Neural cell (in vitro differentiated cells): ENCODE measurements at regions not wholly inside any gene's neighbourhood (a gene's known extent, or its start where the extent isn't known, plus 50 kb on each side); places are given as distances from the start of the nearest gene placed in this dataset.

Experiments
- H2AFZ ChIP-seq: fragments of 200-600, 300-800 bp; sonication (generic), shearing (Covaris generic); 2 replicates; pipeline ENCODE4 v1.6.0; 2014; ENCODE audit warnings: low read depth, mild to moderate bottlenecking, antibody characterized with exemption, low read length, moderate library complexity
- H3F3A ChIP-seq: fragments of 200-600 bp; shearing (Covaris generic); 2 replicates; pipeline ENCODE4 v1.6.1; 2016; ENCODE audit warnings: mild to moderate bottlenecking, moderate library complexity, mixed read lengths, antibody characterized with exemption, low read length; ENCODE audit not compliant: insufficient read depth, poor library complexity, severe bottlenecking
- H3K27ac ChIP-seq: fragments of 200-600, 300-800 bp; sonication (generic), shearing (Covaris generic); 2 replicates; pipeline ENCODE4 v1.5.1; 2014; ENCODE audit warnings: mild to moderate bottlenecking, low read length, moderate library complexity
- H3K27me3 ChIP-seq: fragments of 300-800, 200-600 bp; sonication (generic), shearing (Covaris generic); 2 replicates; pipeline ENCODE4 v1.6.0; 2014; ENCODE audit warnings: mild to moderate bottlenecking, low read depth, low read length, moderate library complexity; ENCODE audit not compliant: insufficient read depth
- H3K36me3 ChIP-seq: fragments of 300-800, 200-600 bp; sonication (generic), shearing (Covaris generic); 2 replicates; pipeline ENCODE4 v1.5.1; 2014; ENCODE audit warnings: mild to moderate bottlenecking, antibody characterized with exemption, low read length, moderate library complexity; ENCODE audit not compliant: insufficient read depth
- H3K4me2 ChIP-seq: fragments of 300-800, 200-600 bp; sonication (generic), shearing (Covaris generic); 2 replicates; pipeline ENCODE4 v1.6.0; 2014; ENCODE audit warnings: mild to moderate bottlenecking, low read length
- H3K4me3 ChIP-seq: fragments of 300-800, 200-600 bp; sonication (generic), shearing (Covaris generic); 2 replicates; pipeline ENCODE4 v1.5.1; 2014; ENCODE audit warnings: mild to moderate bottlenecking, low read length, moderate library complexity
- H3K79me2 ChIP-seq: fragments of 200-600 bp; shearing (Covaris generic); replicated peaks from 2 replicates; pipeline ENCODE4 v1.6.0; 2014; ENCODE audit warnings: mild to moderate bottlenecking, low read length, moderate library complexity; ENCODE audit not compliant: insufficient read depth
- H3K9ac ChIP-seq: fragments of 300-800, 200-600 bp; sonication (generic), shearing (Covaris generic); 2 replicates; pipeline ENCODE4 v1.6.1; 2016; ENCODE audit warnings: mild to moderate bottlenecking, low read length, mixed read lengths
- H3K9me2 ChIP-seq: fragments of 200-600 bp; shearing (Covaris generic); 2 replicates; pipeline ENCODE4 v1.6.1; 2016; ENCODE audit warnings: mild to moderate bottlenecking, low read length, mixed read lengths; ENCODE audit not compliant: insufficient read depth
- H3K9me3 ChIP-seq: fragments of 200-600, 300-800 bp; sonication (generic), shearing (Covaris generic); 2 replicates; pipeline ENCODE4 v1.6.1; 2016; ENCODE audit warnings: mild to moderate bottlenecking, mixed run types, low read length, moderate library complexity, mixed read lengths
- H4K20me1 ChIP-seq: fragments of 200-600 bp; shearing (Covaris generic); 2 replicates; pipeline ENCODE4 v1.6.1; 2016; ENCODE audit warnings: mild to moderate bottlenecking, mixed run types; ENCODE audit not compliant: insufficient read depth
- CTCF ChIP-seq: fragments of 450-650 bp; IDR thresholded peaks from 2 replicates; pipeline ENCODE4 v1.5.1; 2014; ENCODE audit warnings: antibody characterized with exemption, mild to moderate bottlenecking, moderate library complexity; ENCODE audit not compliant: poor library complexity, severe bottlenecking
- EP300 ChIP-seq: fragments of 450-650 bp; conservative IDR thresholded peaks from 2 replicates; pipeline ENCODE4 v1.6.1; 2014; ENCODE audit warnings: antibody characterized with exemption, mild to moderate bottlenecking, moderate library complexity; ENCODE audit not compliant: poor library complexity, severe bottlenecking
- EZH2 ChIP-seq: fragments of 200-600, 300-800 bp; shearing (Covaris generic), sonication (generic); IDR thresholded peaks from 2 replicates; pipeline ENCODE4 v1.6.1; 2014; ENCODE audit warnings: antibody characterized with exemption, low read length, borderline replicate concordance, mild to moderate bottlenecking; ENCODE audit not compliant: insufficient read depth, poor library complexity, severe bottlenecking
- MXI1 ChIP-seq: fragments of 450-650 bp; conservative IDR thresholded peaks from 2 replicates; pipeline ENCODE4 v1.6.1; 2014; ENCODE audit warnings: antibody characterized with exemption, mild to moderate bottlenecking; ENCODE audit not compliant: poor library complexity, severe bottlenecking
- POLR2AphosphoS5 ChIP-seq: IDR thresholded peaks from 2 replicates; pipeline ENCODE4 v1.6.1; 2012
- RAD21 ChIP-seq: fragments of 450-650 bp; conservative IDR thresholded peaks from 2 replicates; pipeline ENCODE4 v1.6.1; 2014; ENCODE audit warnings: antibody characterized with exemption, mild to moderate bottlenecking, moderate library complexity
- REST ChIP-seq: IDR thresholded peaks from 2 replicates; pipeline ENCODE4 v1.6.1; 2012; ENCODE audit warnings: borderline replicate concordance
- SMC3 ChIP-seq: fragments of 450-650 bp; conservative IDR thresholded peaks from 2 replicates; pipeline ENCODE4 v1.6.1; 2014; ENCODE audit warnings: antibody characterized with exemption, mild to moderate bottlenecking, moderate library complexity; ENCODE audit not compliant: poor library complexity
- TAF1 ChIP-seq: IDR thresholded peaks from 2 replicates; pipeline ENCODE4 v1.6.1; 2012; ENCODE audit warnings: low read depth

- Histone ChIP-seq H3K27me3 (no peaks in the 10 kb centered on the region), H3K79me2 (no peaks in the 10 kb centered on the region), H3K4me3 (no peak overlapping the region), H3K9me3 (no peaks in the 10 kb centered on the region), H4K20me1 (no peaks in the 10 kb centered on the region), H3F3A (peaks cover 3% of the 10 kb centered on the region), H3K4me2 (no peak overlapping the region), H3K36me3 (no peaks in the 10 kb centered on the region), H2AFZ (no peak overlapping the region), H3K9ac (no peak overlapping the region), H3K9me2 (no peaks in the 10 kb centered on the region), H3K27ac (peak overlapping the region; percentile 41)
- TF ChIP-seq EP300 (peak; percentile 55), REST (peak; percentile 65), EZH2 (no peak), POLR2AphosphoS5 (peak; percentile 63), MXI1 (no peak)
Measured at GRCh38 chr11:15446929-15447328, 332.2 kb downstream of the INSC start.

- H3K9me3 ChIP-seq: no peaks in the 10 kb centered on the region
- TF ChIP-seq EP300: no peak
- no peak for TF ChIP-seq SMC3
- TF ChIP-seq POLR2AphosphoS5: no peak
- no peak for TF ChIP-seq TAF1
- no peak for TF ChIP-seq RAD21
- no peak for TF ChIP-seq REST
- no peak for TF ChIP-seq CTCF
- TF ChIP-seq MXI1: no peak
- no peak for TF ChIP-seq EZH2
- H3K36me3 ChIP-seq: no peaks in the 10 kb centered on the region
- H3F3A ChIP-seq: peaks cover 3% of the 10 kb centered on the region
- no peak overlapping the region for H3K27ac ChIP-seq
- no peaks in the 10 kb centered on the region for H3K9me2 ChIP-seq
- no peaks in the 10 kb centered on the region for H4K20me1 ChIP-seq
- H2AFZ ChIP-seq: no peak overlapping the region
- no peak overlapping the region for H3K4me2 ChIP-seq
- no peak overlapping the region for H3K4me3 ChIP-seq
- no peaks in the 10 kb centered on the region for H3K27me3 ChIP-seq
- H3K79me2 ChIP-seq: no peaks in the 10 kb centered on the region
- H3K9ac ChIP-seq: no peak overlapping the region
Measured at GRCh38 chr11:15451713-15452112, 337.0 kb downstream of the INSC start.
